ENCODE measurements at regions not wholly inside any gene's neighbourhood (a gene's known extent, or its start where the extent isn't known, plus 50 kb on each side); places are given as distances from the start of the nearest gene placed in this dataset.

GRCh38 chr6:140872885-140873284 is 1259.8 kb upstream of the GJE1 start:
- TF ChIP-seq CTCF (IDR thresholded peaks at IDR 0.05; ENCODE audit: low read depth, low read length) = no peak
- TF ChIP-seq MAX (IDR thresholded peaks at IDR 0.05; ENCODE audit: low read depth, low read length) = no peak
- no peak for TF ChIP-seq POLR2A (IDR thresholded peaks at IDR 0.05; ENCODE audit: extremely low read depth, insufficient read length)
- TF ChIP-seq MYC (IDR thresholded peaks at IDR 0.05; ENCODE audit: low read depth, low read length) = no peak
